Lower lobe of right lung (tissue), 2 donors: ENCODE measurements at regions not wholly inside any gene's neighbourhood (a gene's known extent, or its start where the extent isn't known, plus 50 kb on each side); places are given as distances from the start of the nearest gene placed in this dataset.
A peak's percentile ranks its signal among the peaks of the same experiment; 100 is the strongest.

ENCODE experiments used
- ATAC-seq, 2 donors: fragments of 200-7000 bp; cut with Tn5 transposase; one replicate each; pipeline ENCODE4 v1.9.1; 2020 to 2022; ENCODE audit warnings: mild to moderate bottlenecking in 2 of 2, moderate library complexity in 2 of 2
- DNase-seq: peaks from one replicate; pipeline ENCODE4 v3.0.0-alpha.2; 2020
- H3K27ac ChIP-seq: fragments of 200-600 bp; one replicate; pipeline ENCODE4 v1.8.0; 2022
- H3K27me3 ChIP-seq: fragments of 200-600 bp; one replicate; pipeline ENCODE4 v1.8.0; 2022; ENCODE audit warnings: low read depth
- H3K36me3 ChIP-seq: fragments of 200-600 bp; one replicate; pipeline ENCODE4 v1.8.0; 2022; ENCODE audit warnings: mild to moderate bottlenecking
- H3K4me1 ChIP-seq: fragments of 200-600 bp; one replicate; pipeline ENCODE4 v1.8.0; 2022
- H3K4me3 ChIP-seq: fragments of 200-600 bp; one replicate; pipeline ENCODE4 v1.8.0; 2022; ENCODE audit warnings: mild to moderate bottlenecking
- H3K9me3 ChIP-seq: fragments of 200-600 bp; one replicate; pipeline ENCODE4 v1.8.0; 2022
- CTCF ChIP-seq: fragments of 200-600 bp; IDR thresholded peaks from one replicate; pipeline ENCODE4 v1.8.0; 2022; ENCODE audit warnings: antibody characterized with exemption, mild to moderate bottlenecking
- intact Hi-C: fragments of 100-400 bp; cut with DNase I; formaldehyde crosslinking; loops from one replicate; pipeline ENCODE4 v1.11.0; 2022
- donor health status: DM: no; HTN: yes; CAD: no; lungs with severe emphysema.

GRCh38 chr5:44697025-44697424 lies 111.7 kb upstream of the MRPS30 start:
- H3K27ac ChIP-seq: no peak overlapping the region
- TF ChIP-seq CTCF: no peak
- H3K4me1 ChIP-seq: no peaks in the 10 kb centered on the region
- no peak for ATAC-seq
- H3K27me3 ChIP-seq: no peaks in the 10 kb centered on the region
- intact Hi-C loops: no loop called here
- DNase-seq: no peak
- no peaks in the 10 kb centered on the region for H3K9me3 ChIP-seq
- H3K36me3 ChIP-seq: no peaks in the 10 kb centered on the region
- H3K4me3 ChIP-seq: no peak overlapping the region

- no peaks in the 10 kb centered on the region for H3K9me3 ChIP-seq
- DNase-seq (no peak), ATAC-seq (no peak)
- no peaks in the 10 kb centered on the region for H3K36me3 ChIP-seq
- no peaks in the 10 kb centered on the region for H3K4me1 ChIP-seq
- TF ChIP-seq CTCF: no peak
- intact Hi-C loops: no loop called here
- H3K27me3 ChIP-seq: no peaks in the 10 kb centered on the region
- no peak overlapping the region for H3K27ac ChIP-seq
- H3K4me3 ChIP-seq: no peak overlapping the region
These were observed 113.5 kb upstream of the MRPS30 start for GRCh38 chr5:44695259-44695658.

GRCh38 chr5:44691802-44692201 lies 116.9 kb upstream of the MRPS30 start:
- H3K9me3 ChIP-seq: no peaks in the 10 kb centered on the region
- no peak for DNase-seq
- H3K4me1 ChIP-seq: no peaks in the 10 kb centered on the region
- H3K27me3 ChIP-seq: no peaks in the 10 kb centered on the region
- TF ChIP-seq CTCF: no peak
- no peak for ATAC-seq
- H3K27ac ChIP-seq: no peak overlapping the region
- no peaks in the 10 kb centered on the region for H3K36me3 ChIP-seq
- H3K4me3 ChIP-seq: no peak overlapping the region
- intact Hi-C loops: no loop called here

- H3K27me3 ChIP-seq: no peaks in the 10 kb centered on the region
- ATAC-seq (no peak), DNase-seq (no peak)
- no peak overlapping the region for H3K4me3 ChIP-seq
- intact Hi-C loops: no loop called here
- H3K27ac ChIP-seq: no peak overlapping the region
- no peaks in the 10 kb centered on the region for H3K4me1 ChIP-seq
- no peaks in the 10 kb centered on the region for H3K36me3 ChIP-seq
- no peak for TF ChIP-seq CTCF
- H3K9me3 ChIP-seq: no peaks in the 10 kb centered on the region
These were observed 126.8 kb upstream of the MRPS30 start for GRCh38 chr5:44681906-44682305.

- Histone ChIP-seq H3K36me3 (no peaks in the 10 kb centered on the region), H3K9me3 (no peaks in the 10 kb centered on the region), H3K4me3 (no peak overlapping the region), H3K27me3 (no peaks in the 10 kb centered on the region), H3K27ac (no peak overlapping the region), H3K4me1 (no peaks in the 10 kb centered on the region)
- ATAC-seq (peak in 1 of 2 donors; percentile 15), DNase-seq (no peak)
- intact Hi-C loops: no loop called here
- TF ChIP-seq CTCF: no peak
These were observed 129.5 kb upstream of the MRPS30 start for GRCh38 chr5:44679214-44679613.

GRCh38 chr5:44675296-44675695 lies 133.5 kb upstream of the MRPS30 start:
- DNase-seq (no peak), ATAC-seq (no peak)
- H3K36me3 ChIP-seq: no peaks in the 10 kb centered on the region
- no peaks in the 10 kb centered on the region for H3K27me3 ChIP-seq
- H3K9me3 ChIP-seq: no peaks in the 10 kb centered on the region
- no peak overlapping the region for H3K4me3 ChIP-seq
- H3K27ac ChIP-seq: no peak overlapping the region
- H3K4me1 ChIP-seq: no peaks in the 10 kb centered on the region
- TF ChIP-seq CTCF: no peak
- intact Hi-C loops: no loop called here
